ENCODE measurements at regions not wholly inside any gene's neighbourhood (a gene's known extent, or its start where the extent isn't known, plus 50 kb on each side); places are given as distances from the start of the nearest gene placed in this dataset.

- no peak overlapping the region for H3K14ac ChIP-seq (ENCODE audit: low read length in 2 of 2)
- H3K36me3 ChIP-seq (ENCODE audit: control insufficient read depth in 1 of 2, insufficient read depth in 2 of 2, low read depth in 1 of 2, low read length in 2 of 2) = no peaks in the 10 kb centered on the region
- no peak overlapping the region for H4K91ac ChIP-seq (ENCODE audit: low read length)
- no peak overlapping the region for H3K18ac ChIP-seq (ENCODE audit: low read depth in 1 of 2, low read length in 2 of 2)
- H2BK12ac ChIP-seq (ENCODE audit: low read length in 2 of 2) = no peak overlapping the region
- H3K4me1 ChIP-seq (ENCODE audit: control insufficient read depth, insufficient read depth, low read depth, low read length) = no peaks in the 10 kb centered on the region
- no peak overlapping the region for H2AFZ ChIP-seq (ENCODE audit: low read depth, low read length)
- H4K8ac ChIP-seq (ENCODE audit: low read length) = no peak overlapping the region
- H2BK15ac ChIP-seq (ENCODE audit: low read depth, poor library complexity, severe bottlenecking) = no peak overlapping the region
- H2BK120ac ChIP-seq (ENCODE audit: low read depth, low read length) = no peak overlapping the region
- peak; percentile 53 for DNase-seq
- 0% methylated on average over 1 of the region's 4 CpGs for WGBS
- H3K79me1 ChIP-seq (replicated peaks; ENCODE audit: low read length, poor library complexity, severe bottlenecking) = no peaks in the 10 kb centered on the region
- no peak overlapping the region for H3K9ac ChIP-seq (ENCODE audit: low read length)
- H3K27me3 ChIP-seq (ENCODE audit: control insufficient read depth in 1 of 2, insufficient read depth in 1 of 2, low read length in 2 of 2) = no peaks in the 10 kb centered on the region
- no peak overlapping the region for H3K23ac ChIP-seq (ENCODE audit: low read length in 2 of 2)
- no peak overlapping the region for H3K4me3 ChIP-seq (ENCODE audit: insufficient read depth in 1 of 2, low read depth in 1 of 2, low read length in 2 of 2)
- H3K27ac ChIP-seq (ENCODE audit: low read length, poor library complexity, severe bottlenecking) = no peak overlapping the region
- H2AK5ac ChIP-seq (ENCODE audit: low read length, severe bottlenecking) = no peak overlapping the region
- H3K4ac ChIP-seq (ENCODE audit: low read depth in 1 of 2, low read length in 2 of 2) = no peak overlapping the region
- H2BK5ac ChIP-seq (ENCODE audit: low read depth, low read length, poor library complexity, severe bottlenecking) = no peak overlapping the region
- H3K4me2 ChIP-seq (ENCODE audit: low read length, poor library complexity, severe bottlenecking) = no peak overlapping the region
- H3K9me3 ChIP-seq (ENCODE audit: control insufficient read depth, low read length) = no peaks in the 10 kb centered on the region
Measured at GRCh38 chr7:41063116-41063515, 639.8 kb downstream of the INHBA start.

DNA sequence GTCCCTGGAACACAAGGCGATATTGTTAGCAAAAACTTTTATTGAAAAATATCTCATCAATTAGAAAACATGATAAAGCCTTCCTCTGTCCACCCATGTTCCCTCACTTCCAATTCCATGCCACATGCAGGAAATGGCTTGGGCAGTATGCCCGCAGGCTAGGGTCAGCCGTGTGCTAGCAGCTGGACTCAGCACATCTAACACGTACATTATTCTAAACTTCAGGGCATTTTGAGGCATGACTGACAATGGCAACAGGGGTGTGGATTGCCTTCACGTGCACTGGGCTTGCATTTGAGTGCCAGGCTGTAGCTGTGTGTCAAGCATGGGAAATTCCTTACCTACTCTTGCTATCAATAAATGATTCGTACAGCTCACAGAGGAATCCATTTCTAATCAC lies 642.1 kb downstream of the INHBA start:
- H3K9ac ChIP-seq (ENCODE audit: low read length) = no peak overlapping the region
- H2BK5ac ChIP-seq (ENCODE audit: low read depth, low read length, poor library complexity, severe bottlenecking) = no peak overlapping the region
- no peak overlapping the region for H3K4ac ChIP-seq (ENCODE audit: low read depth in 1 of 2, low read length in 2 of 2)
- H3K36me3 ChIP-seq (ENCODE audit: control insufficient read depth in 1 of 2, insufficient read depth in 2 of 2, low read depth in 1 of 2, low read length in 2 of 2) = no peaks in the 10 kb centered on the region
- H3K4me3 ChIP-seq (ENCODE audit: insufficient read depth in 1 of 2, low read depth in 1 of 2, low read length in 2 of 2) = no peak overlapping the region
- H3K14ac ChIP-seq (ENCODE audit: low read length in 2 of 2) = no peak overlapping the region
- H3K4me1 ChIP-seq (ENCODE audit: control insufficient read depth, insufficient read depth, low read depth, low read length) = no peaks in the 10 kb centered on the region
- no peak overlapping the region for H2AFZ ChIP-seq (ENCODE audit: low read depth, low read length)
- no peaks in the 10 kb centered on the region for H3K9me3 ChIP-seq (ENCODE audit: control insufficient read depth, low read length)
- WGBS = 92% methylated on average over 6 of the region's 6 CpGs
- no peak overlapping the region for H3K27ac ChIP-seq (ENCODE audit: low read length, poor library complexity, severe bottlenecking)
- no peak overlapping the region for H4K91ac ChIP-seq (ENCODE audit: low read length)
- no peak for DNase-seq
- H3K4me2 ChIP-seq (ENCODE audit: low read length, poor library complexity, severe bottlenecking) = no peak overlapping the region
- peak overlapping the region in 1 of 2 experiments; percentile 54 for H3K18ac ChIP-seq (ENCODE audit: low read depth in 1 of 2, low read length in 2 of 2)
- H2BK12ac ChIP-seq (ENCODE audit: low read length in 2 of 2) = no peak overlapping the region
- no peak overlapping the region for H2BK120ac ChIP-seq (ENCODE audit: low read depth, low read length)
- no peak overlapping the region for H2AK5ac ChIP-seq (ENCODE audit: low read length, severe bottlenecking)
- peaks cover 0 to 4% of the 10 kb centered on the region in 2 experiments for H3K27me3 ChIP-seq (ENCODE audit: control insufficient read depth in 1 of 2, insufficient read depth in 1 of 2, low read length in 2 of 2)
- no peak overlapping the region for H4K8ac ChIP-seq (ENCODE audit: low read length)
- no peaks in the 10 kb centered on the region for H3K79me1 ChIP-seq (replicated peaks; ENCODE audit: low read length, poor library complexity, severe bottlenecking)
- H2BK15ac ChIP-seq (ENCODE audit: low read depth, poor library complexity, severe bottlenecking) = no peak overlapping the region
- H3K23ac ChIP-seq (ENCODE audit: low read length in 2 of 2) = no peak overlapping the region

DNA sequence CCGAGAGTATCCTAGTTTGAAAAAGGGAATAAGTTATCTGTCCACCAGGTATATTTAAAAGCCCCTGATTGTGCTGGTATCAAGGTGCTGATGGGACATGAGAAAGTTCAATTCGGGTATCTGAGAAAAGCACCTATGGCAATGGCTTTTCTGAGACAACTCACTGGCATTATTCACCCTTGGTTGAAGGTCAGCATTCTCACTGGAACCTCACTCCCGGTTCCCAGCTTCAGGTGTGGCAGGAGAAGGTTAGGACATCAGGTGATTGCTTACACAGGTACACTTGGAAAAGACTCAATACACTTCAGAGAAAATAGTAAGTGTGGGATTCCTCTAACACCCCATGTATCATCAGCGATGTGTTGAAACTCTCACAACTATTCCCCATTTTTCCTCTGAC lies 643.1 kb downstream of the INHBA start:
- H3K79me1 ChIP-seq (replicated peaks; ENCODE audit: low read length, poor library complexity, severe bottlenecking) = no peaks in the 10 kb centered on the region

DNA sequence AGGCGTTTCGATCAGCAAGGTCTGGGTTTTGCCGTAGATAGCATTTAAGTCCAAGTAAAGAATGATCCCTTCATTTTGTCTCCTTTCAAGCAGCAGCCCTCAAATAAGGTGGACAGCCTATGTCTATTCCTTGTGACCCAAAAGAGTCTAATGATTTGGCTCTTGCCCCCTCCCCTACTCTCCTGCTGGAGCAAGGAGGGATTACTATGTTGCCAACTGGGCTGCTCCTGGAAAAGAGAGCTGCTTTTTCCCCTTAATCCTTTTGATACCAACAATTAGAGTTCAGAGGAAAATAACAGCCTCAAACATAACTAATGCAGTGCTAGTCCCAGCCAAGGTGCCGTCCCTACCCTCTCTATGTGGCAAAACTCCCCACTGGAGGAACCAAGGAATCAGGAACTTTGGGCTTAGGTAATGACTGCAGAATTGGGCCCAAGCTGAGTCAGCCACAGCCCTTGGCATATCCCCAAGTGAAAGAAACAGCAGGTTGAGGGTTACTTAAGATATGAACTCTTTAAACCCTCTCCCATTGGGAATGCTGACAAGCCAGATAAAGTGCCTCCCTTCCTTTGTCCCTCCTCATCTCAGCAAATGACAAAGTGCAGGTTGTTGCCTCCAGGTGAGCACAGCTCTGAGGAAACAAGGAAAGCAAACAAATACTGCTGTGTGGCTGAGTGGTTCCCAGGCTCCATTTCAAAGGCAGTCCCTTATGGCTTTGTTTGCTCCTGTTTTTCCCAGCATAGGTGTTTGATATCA lies 643.7 kb downstream of the INHBA start:
- no peak overlapping the region for H2BK5ac ChIP-seq (ENCODE audit: low read depth, low read length, poor library complexity, severe bottlenecking)
- peak; percentile 6 for DNase-seq
- H3K4me1 ChIP-seq (ENCODE audit: control insufficient read depth, insufficient read depth, low read depth, low read length) = no peaks in the 10 kb centered on the region
- no peak overlapping the region for H3K9ac ChIP-seq (ENCODE audit: low read length)
- peak overlapping the region in 1 of 2 experiments; percentile 6 for H3K18ac ChIP-seq (ENCODE audit: low read depth in 1 of 2, low read length in 2 of 2)
- no peak overlapping the region for H4K91ac ChIP-seq (ENCODE audit: low read length)
- peaks cover 0 to 7% of the 10 kb centered on the region in 2 experiments for H3K27me3 ChIP-seq (ENCODE audit: control insufficient read depth in 1 of 2, insufficient read depth in 1 of 2, low read length in 2 of 2)
- H2BK15ac ChIP-seq (ENCODE audit: low read depth, poor library complexity, severe bottlenecking) = no peak overlapping the region
- no peak overlapping the region for H2AK5ac ChIP-seq (ENCODE audit: low read length, severe bottlenecking)
- no peak overlapping the region for H3K4me2 ChIP-seq (ENCODE audit: low read length, poor library complexity, severe bottlenecking)
- H3K23ac ChIP-seq (ENCODE audit: low read length in 2 of 2) = no peak overlapping the region
- H3K79me1 ChIP-seq (replicated peaks; ENCODE audit: low read length, poor library complexity, severe bottlenecking) = no peaks in the 10 kb centered on the region
- 99% methylated on average over 4 of the region's 4 CpGs for WGBS
- no peak overlapping the region for H3K27ac ChIP-seq (ENCODE audit: low read length, poor library complexity, severe bottlenecking)
- no peak overlapping the region for H3K4me3 ChIP-seq (ENCODE audit: insufficient read depth in 1 of 2, low read depth in 1 of 2, low read length in 2 of 2)
- no peaks in the 10 kb centered on the region for H3K36me3 ChIP-seq (ENCODE audit: control insufficient read depth in 1 of 2, insufficient read depth in 2 of 2, low read depth in 1 of 2, low read length in 2 of 2)
- no peaks in the 10 kb centered on the region for H3K9me3 ChIP-seq (ENCODE audit: control insufficient read depth, low read length)
- H2BK120ac ChIP-seq (ENCODE audit: low read depth, low read length) = no peak overlapping the region
- no peak overlapping the region for H2BK12ac ChIP-seq (ENCODE audit: low read length in 2 of 2)
- no peak overlapping the region for H3K14ac ChIP-seq (ENCODE audit: low read length in 2 of 2)
- H2AFZ ChIP-seq (ENCODE audit: low read depth, low read length) = no peak overlapping the region
- no peak overlapping the region for H4K8ac ChIP-seq (ENCODE audit: low read length)
- H3K4ac ChIP-seq (ENCODE audit: low read depth in 1 of 2, low read length in 2 of 2) = no peak overlapping the region

More for the DNA sequence above, 643.1 kb downstream of the INHBA start:
- Histone ChIP-seq H3K4me3 (ENCODE audit: insufficient read depth in 1 of 2, low read depth in 1 of 2, low read length in 2 of 2) (no peak overlapping the region), H3K18ac (ENCODE audit: low read depth in 1 of 2, low read length in 2 of 2) (no peak overlapping the region), H2BK12ac (ENCODE audit: low read length in 2 of 2) (no peak overlapping the region), H3K9me3 (ENCODE audit: control insufficient read depth, low read length) (no peaks in the 10 kb centered on the region), H2BK5ac (ENCODE audit: low read depth, low read length, poor library complexity, severe bottlenecking) (no peak overlapping the region), H3K4me2 (ENCODE audit: low read length, poor library complexity, severe bottlenecking) (no peak overlapping the region), H4K8ac (ENCODE audit: low read length) (no peak overlapping the region), H3K4ac (ENCODE audit: low read depth in 1 of 2, low read length in 2 of 2) (no peak overlapping the region), H3K27me3 (ENCODE audit: control insufficient read depth in 1 of 2, insufficient read depth in 1 of 2, low read length in 2 of 2) (peaks cover 0 to 7% of the 10 kb centered on the region in 2 experiments), H2AFZ (ENCODE audit: low read depth, low read length) (no peak overlapping the region), H2BK120ac (ENCODE audit: low read depth, low read length) (no peak overlapping the region), H3K27ac (ENCODE audit: low read length, poor library complexity, severe bottlenecking) (no peak overlapping the region), H3K36me3 (ENCODE audit: control insufficient read depth in 1 of 2, insufficient read depth in 2 of 2, low read depth in 1 of 2, low read length in 2 of 2) (no peaks in the 10 kb centered on the region), H4K91ac (ENCODE audit: low read length) (no peak overlapping the region), H3K23ac (ENCODE audit: low read length in 2 of 2) (no peak overlapping the region), H3K4me1 (ENCODE audit: control insufficient read depth, insufficient read depth, low read depth, low read length) (no peaks in the 10 kb centered on the region), H3K9ac (ENCODE audit: low read length) (no peak overlapping the region), H2BK15ac (ENCODE audit: low read depth, poor library complexity, severe bottlenecking) (no peak overlapping the region), H2AK5ac (ENCODE audit: low read length, severe bottlenecking) (no peak overlapping the region), H3K14ac (ENCODE audit: low read length in 2 of 2) (no peak overlapping the region)
- no peak for DNase-seq
- WGBS = 84% methylated on average over 4 of the region's 4 CpGs

Measured in mesenchymal stem cell (in vitro differentiated cells and primary cell).